GM19372 (cell line): ENCODE measurements at regions not wholly inside any gene's neighbourhood (a gene's known extent, or its start where the extent isn't known, plus 50 kb on each side); places are given as distances from the start of the nearest gene placed in this dataset.
"Not testable (repeated sequence)": the region's sequence is repeated elsewhere in the genome, so short reads cannot be mapped to it uniquely, and the experiment has no call there.

Experiments
- ATAC-seq: cut with Tn5 transposase; IDR thresholded peaks from one replicate; pipeline ENCODE4 v1.9.1; 2021; ENCODE audit warnings: mild to moderate bottlenecking, low read depth, moderate library complexity; ENCODE audit not compliant: unreplicated experiment

GRCh38 chr10:7070950-7071349 lies 339.9 kb downstream of the SFMBT2 start:
- ATAC-seq, result no peak

DNA sequence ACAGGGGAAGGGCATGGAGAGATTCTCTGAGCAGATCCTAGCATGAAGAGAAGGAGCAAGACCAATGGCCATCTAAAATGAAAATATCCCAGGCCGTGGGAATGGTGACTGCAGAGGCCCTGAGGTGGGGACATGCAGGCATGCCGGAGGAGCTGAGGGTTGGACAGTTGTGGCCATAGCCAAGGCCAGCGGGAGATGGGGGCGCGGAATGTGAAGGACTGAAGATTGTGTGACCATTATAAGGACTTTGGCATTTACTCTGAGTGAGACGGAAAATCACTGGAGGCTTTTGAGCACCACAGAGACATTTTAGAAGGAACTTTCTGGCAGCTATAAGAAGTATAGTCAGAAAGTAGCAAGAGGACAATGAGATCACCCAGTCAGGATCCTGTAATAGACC lies 341.1 kb downstream of the SFMBT2 start:
- no peak for ATAC-seq

DNA sequence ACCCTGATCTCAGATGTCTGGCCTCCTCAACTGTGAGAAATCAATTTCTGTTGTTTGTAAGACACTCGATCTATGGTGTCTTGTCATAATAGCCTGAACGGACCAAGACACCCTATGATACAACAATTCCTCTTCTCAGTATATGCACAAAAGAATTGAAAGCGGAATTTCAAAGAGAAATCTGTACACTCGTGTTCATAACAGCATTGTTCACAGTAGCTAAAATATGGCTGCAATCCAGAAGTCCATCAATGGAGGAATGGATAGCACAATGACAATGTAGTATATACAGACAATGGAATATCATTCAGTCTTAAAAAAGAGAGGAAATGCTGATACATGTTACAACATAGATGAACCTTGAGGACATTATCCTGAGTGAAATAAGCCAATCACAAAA lies 354.6 kb downstream of the SFMBT2 start:
- no peak for ATAC-seq

DNA sequence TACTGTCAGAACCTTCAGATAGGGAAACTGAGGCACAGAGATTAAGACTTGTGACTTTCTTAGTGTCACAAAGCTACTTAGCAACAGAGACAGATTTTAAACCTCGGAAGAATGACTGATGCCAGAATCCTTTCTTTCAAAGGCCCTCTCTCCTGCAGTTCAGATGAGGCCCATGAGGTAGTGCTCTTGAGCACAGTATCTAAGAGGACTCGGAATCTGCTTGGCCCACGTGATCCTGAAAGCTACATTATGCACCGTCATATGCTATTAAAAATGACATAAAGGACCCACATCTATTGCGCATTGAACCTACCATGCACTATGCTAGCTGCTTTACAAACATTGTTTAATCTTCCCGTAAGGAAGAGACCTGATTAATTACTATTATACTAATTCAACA lies 355.9 kb downstream of the SFMBT2 start:
- no peak for ATAC-seq

DNA sequence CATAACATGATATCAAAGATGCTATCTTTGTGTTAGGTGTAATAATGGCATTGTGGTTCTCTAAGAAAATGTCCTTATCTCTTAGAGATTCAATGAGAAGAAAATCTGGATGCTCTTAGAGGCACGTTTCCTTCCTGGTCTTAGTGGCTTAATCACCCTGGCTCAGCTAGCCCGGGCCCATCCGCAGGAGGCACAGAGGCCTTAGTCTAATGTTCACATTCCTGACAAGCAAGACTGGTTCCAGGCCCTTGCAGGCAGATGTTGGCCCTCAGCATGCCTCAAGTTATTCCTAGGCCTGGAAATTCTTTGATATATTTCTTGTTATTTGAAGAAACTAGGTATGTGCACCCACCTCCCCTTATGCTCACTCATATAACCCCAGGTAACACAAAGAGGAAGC lies 357.6 kb downstream of the SFMBT2 start:
- ATAC-seq, result no peak

DNA sequence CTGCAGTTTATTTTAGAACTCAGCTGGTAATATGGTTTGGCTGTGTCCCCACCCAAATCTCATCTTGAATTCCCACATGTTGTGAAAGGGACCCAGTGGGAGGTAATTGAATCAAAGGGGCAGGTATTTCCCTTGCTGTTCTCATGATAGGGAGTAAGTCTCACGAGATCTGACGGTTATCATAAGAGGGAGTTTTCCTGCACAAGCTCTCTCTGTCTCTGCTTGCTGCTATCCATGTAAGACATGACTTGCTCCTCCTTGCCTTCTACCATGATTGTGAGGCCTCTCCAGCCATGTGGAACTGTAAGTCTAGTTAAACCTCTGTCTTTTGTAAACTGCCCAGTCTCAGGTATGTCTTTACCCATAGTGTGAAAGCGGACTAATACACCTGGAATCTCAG lies 360.8 kb downstream of the SFMBT2 start:
- not testable (repeated sequence) for ATAC-seq

GRCh38 chr10:7048061-7048460 lies 362.8 kb downstream of the SFMBT2 start:
- no peak for ATAC-seq

DNA sequence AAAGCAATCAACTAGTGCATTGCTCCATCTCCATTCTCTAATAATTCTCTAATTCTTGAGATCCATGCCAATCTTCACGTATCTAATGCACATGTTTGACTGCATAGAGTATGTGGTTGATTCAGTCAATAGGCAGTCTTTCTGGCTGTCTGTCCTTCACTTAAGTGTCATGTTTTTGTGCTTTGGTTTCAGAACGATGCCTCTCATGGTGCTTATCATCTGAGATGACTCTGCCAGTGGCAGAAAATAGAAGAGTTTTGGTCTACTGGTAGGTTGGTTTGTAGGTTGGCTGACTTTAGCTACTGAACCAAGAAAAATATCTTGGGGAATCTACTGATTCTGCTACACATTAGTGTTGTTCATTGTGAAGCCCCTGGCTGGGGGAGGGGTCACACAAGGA lies 364.2 kb downstream of the SFMBT2 start:
- peak; percentile 68 for ATAC-seq

GRCh38 chr10:7045891-7046599 lies 364.8 kb downstream of the SFMBT2 start:
- peak; percentile 61 for ATAC-seq

DNA sequence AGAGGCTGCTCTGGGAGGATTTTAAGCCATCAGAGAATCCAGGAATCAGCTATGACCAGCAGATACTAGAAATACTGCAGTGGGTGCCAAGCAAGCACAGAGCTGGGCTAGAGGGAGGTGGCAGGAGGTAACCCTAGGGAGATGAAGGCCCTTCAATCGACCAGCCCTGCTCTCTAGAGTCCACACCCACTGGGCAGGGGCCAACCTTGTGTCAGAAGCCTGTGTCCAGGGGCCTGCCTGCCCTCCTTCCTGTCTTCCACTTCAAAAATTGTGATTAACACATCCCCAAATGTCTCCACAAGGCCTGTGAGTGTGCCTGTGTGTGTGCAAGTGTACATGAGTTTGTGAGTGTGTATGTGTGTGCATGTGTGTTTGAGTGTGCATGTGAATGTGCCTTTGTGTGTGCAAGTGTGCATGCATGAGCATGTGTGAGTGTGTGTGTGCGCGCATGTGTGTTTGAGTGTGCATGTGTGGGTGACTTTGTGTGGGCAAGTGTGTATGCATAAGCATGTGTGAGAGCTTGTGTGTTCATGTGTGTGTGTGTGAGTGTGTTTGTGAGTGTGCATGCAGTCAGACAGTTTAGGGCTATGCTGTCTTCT lies 367.7 kb downstream of the SFMBT2 start:
- no peak for ATAC-seq

GRCh38 chr10:7042419-7043054 lies 368.3 kb downstream of the SFMBT2 start:
- no peak for ATAC-seq

DNA sequence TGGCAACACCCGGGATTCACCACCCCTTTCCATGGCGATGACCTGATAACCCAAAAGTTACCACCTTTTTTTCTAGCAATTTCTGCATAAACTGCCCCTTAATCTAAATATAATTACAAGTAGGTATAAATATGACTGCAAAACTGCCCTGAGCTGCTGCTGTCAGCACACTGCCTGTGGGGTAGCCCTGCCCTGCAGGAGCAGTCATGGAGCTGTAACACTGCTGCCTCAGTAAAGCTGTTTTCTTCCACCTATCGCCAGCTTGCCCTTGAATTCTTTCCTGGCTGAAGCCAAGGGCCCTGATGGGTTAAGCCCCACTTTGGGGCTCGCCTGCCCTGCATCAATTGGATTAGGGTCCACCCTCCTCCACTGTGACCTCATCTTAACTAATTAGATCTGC lies 368.8 kb downstream of the SFMBT2 start:
- no peak for ATAC-seq

GRCh38 chr10:7040681-7041080 lies 370.2 kb downstream of the SFMBT2 start:
- no peak for ATAC-seq

DNA sequence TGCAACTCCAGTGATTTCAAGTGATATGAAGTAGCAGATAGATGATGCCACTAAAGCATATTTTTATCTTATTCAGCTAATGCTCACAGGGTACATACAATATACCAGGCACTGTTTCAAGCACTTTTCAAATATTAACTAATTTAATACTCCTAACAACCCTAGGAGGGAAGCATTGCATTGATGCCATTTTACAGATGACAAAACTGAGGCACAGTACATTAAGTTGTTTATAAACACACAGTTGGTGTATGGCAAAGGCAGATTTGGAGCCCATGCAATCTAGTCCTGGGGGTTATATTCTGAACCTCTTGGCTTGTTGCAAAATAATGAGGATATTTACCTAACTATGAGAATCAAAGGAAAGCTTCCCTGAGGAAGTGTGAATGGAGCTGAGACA lies 371.0 kb downstream of the SFMBT2 start:
- no peak for ATAC-seq

GRCh38 chr10:7038416-7038815 lies 372.4 kb downstream of the SFMBT2 start:
- ATAC-seq, result no peak

- not testable (repeated sequence) for ATAC-seq
Measured at GRCh38 chr10:7037434-7037833, 373.4 kb downstream of the SFMBT2 start.

DNA sequence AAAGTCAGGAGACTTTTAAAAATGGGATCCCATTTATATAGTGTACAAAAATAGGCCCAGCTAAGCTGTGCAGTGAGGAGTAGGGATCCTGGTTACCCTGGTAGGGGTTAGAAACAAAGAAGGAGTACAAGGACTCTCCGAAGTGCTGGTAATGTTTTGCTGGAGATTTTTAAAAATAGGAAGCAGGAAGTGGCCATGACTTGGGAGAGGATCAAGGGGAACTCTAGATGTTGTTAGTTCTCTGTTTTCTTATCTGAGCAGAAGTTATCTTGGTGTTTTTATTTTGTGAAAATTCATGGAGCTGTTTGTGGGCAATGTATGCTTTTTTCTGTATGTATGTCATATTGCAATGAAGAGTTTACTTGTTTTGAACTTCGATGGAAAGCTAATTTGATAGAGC lies 373.9 kb downstream of the SFMBT2 start:
- no peak for ATAC-seq

DNA sequence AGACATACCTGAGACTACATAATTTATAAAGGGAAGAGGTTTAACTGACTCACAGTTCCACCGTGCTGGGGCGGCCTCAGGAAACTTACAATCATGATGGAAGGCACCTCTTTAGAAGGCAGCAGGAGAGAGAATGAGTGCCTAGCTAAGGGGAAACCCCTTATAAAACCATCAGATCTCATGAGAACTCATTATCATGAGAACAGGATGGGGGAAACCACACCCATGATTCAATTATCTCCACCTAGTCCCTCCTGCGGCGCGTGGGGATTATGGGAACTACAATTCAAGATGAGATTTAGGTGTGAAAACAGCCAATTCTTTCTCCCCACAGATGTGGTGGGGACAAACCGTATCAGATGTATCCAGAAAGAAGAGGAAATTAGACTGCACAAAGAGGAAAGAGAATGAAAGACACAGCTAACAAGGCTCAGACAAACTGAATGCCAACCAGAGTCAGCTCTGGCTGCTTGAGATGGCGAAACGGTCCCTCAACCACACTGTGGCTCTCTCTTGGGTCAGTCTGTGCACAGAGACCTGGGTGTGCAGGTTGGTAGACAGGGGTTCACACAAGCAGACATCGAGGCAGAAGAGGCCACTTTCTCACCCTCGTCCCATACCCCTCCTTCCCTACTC lies 375.6 kb downstream of the SFMBT2 start:
- ATAC-seq, result no peak

- no peak for ATAC-seq
Measured at GRCh38 chr10:7033031-7033430, 377.8 kb downstream of the SFMBT2 start.

GRCh38 chr10:7030134-7030855 lies 380.5 kb downstream of the SFMBT2 start:
- no peak for ATAC-seq

DNA sequence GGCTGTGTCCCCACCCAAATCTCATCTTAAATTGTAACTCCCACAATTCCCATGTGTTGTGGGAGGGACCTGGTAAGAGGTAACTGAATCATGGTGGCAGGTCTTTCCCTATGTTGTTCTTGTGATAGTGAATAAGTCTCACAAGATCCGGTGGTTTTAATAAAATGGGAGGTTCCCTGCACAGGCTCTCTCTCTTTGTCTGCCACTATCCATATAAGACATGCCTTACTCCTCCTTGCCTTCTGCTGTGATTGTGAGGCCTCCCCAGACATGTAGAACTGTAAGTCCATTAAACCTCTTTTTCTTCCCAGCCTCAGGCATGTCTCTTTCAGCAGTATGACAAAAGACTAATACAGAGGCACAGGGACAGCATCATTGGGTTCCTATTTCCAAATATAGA lies 381.2 kb downstream of the SFMBT2 start:
- no peak for ATAC-seq
